ENCODE measurements at regions not wholly inside any gene's neighbourhood (a gene's known extent, or its start where the extent isn't known, plus 50 kb on each side); places are given as distances from the start of the nearest gene placed in this dataset.
"Not testable (repeated sequence)": the region's sequence is repeated elsewhere in the genome, so short reads cannot be mapped to it uniquely, and the experiment has no call there.

DNA sequence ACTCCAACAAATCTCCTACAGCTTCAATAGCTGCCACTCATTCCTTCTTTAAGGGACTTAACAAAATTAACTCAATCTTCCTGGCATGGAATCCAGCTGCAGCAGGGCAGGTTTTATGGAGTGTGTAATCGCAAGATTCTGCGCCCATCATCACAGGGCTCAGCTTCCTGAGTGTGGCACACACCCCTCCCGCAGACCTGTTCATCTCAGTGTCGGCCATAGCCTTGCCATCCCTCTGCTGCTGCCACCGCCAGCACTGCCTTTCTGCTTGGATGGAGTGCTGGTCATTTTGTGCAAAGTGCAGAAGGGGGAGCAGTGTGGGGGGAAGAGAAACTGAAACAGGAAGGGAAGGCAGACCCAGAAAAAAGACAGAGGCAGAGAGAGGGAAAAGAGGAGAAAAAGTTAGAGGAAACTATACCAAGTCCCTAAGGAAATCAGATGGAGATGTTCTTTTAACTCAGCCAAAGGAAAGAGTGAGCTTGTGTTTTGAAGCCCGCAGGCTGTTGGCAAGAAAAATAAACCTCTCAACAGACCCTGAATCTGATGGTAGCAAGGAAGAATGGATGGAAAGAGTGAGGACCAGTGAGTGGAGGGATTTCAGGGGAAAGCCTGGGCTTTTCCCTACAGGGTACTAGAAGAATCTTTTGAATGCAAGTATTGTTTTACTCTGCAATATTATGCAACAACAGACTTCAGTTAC, 324.2 kb downstream of the SEC16B start:
- H3K9ac ChIP-seq (ENCODE audit: low read depth in 1 of 2, low read length in 2 of 2): no peak overlapping the region
- WGBS: 84% methylated on average over 6 of the region's 6 CpGs
- H3K27me3 ChIP-seq (ENCODE audit: control insufficient read depth in 4 of 4, insufficient read depth in 4 of 4, low read length in 3 of 4): no peaks in the 10 kb centered on the region
- no peak overlapping the region for H3K27ac ChIP-seq (ENCODE audit: low read depth in 1 of 2, low read length in 2 of 2)
- peaks cover 3 to 42% (median 30%) of the 10 kb centered on the region in 4 donors for H3K4me1 ChIP-seq (ENCODE audit: control insufficient read depth in 4 of 4, insufficient read depth in 4 of 4, low read length in 3 of 4)
- no peak overlapping the region for H3K4me3 ChIP-seq (ENCODE audit: low read depth in 1 of 3, low read length in 3 of 3)
- no peaks in the 10 kb centered on the region for H3K36me3 ChIP-seq (ENCODE audit: control insufficient read depth in 4 of 4, insufficient read depth in 3 of 4, low read depth in 1 of 4, low read length in 3 of 4)
- TF ChIP-seq, protein P1, sequence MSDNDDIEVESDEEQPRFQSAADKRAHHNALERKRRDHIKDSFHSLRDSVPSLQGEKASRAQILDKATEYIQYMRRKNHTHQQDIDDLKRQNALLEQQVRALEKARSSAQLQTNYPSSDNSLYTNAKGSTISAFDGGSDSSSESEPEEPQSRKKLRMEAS (IDR thresholded peaks at IDR 0.05): no peak
- no peak for TF ChIP-seq JUND (IDR thresholded peaks at IDR 0.05)
- TF ChIP-seq, protein P2, sequence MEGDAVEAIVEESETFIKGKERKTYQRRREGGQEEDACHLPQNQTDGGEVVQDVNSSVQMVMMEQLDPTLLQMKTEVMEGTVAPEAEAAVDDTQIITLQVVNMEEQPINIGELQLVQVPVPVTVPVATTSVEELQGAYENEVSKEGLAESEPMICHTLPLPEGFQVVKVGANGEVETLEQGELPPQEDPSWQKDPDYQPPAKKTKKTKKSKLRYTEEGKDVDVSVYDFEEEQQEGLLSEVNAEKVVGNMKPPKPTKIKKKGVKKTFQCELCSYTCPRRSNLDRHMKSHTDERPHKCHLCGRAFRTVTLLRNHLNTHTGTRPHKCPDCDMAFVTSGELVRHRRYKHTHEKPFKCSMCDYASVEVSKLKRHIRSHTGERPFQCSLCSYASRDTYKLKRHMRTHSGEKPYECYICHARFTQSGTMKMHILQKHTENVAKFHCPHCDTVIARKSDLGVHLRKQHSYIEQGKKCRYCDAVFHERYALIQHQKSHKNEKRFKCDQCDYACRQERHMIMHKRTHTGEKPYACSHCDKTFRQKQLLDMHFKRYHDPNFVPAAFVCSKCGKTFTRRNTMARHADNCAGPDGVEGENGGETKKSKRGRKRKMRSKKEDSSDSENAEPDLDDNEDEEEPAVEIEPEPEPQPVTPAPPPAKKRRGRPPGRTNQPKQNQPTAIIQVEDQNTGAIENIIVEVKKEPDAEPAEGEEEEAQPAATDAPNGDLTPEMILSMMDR (IDR thresholded peaks at IDR 0.05; ENCODE audit: low read depth, low read length, missing input control): no peak
- no peak for TF ChIP-seq FOXA1 (IDR thresholded peaks at IDR 0.05)
- no peak for TF ChIP-seq NR2F2 (IDR thresholded peaks at IDR 0.05)
- no peak for TF ChIP-seq HNF4A (conservative IDR thresholded peaks at IDR 0.05)
- TF ChIP-seq FOXA2 (IDR thresholded peaks at IDR 0.05): no peak
- TF ChIP-seq SP1 (IDR thresholded peaks at IDR 0.05): no peak
- TF ChIP-seq YY1 (IDR thresholded peaks at IDR 0.05): no peak
- no peak for TF ChIP-seq RXRA (IDR thresholded peaks at IDR 0.05)
- no peak for DNase-seq (ENCODE audit: low spot score)
- no peaks in the 10 kb centered on the region for H3K9me3 ChIP-seq (ENCODE audit: control insufficient read depth in 4 of 4, low read length in 3 of 4)

DNA sequence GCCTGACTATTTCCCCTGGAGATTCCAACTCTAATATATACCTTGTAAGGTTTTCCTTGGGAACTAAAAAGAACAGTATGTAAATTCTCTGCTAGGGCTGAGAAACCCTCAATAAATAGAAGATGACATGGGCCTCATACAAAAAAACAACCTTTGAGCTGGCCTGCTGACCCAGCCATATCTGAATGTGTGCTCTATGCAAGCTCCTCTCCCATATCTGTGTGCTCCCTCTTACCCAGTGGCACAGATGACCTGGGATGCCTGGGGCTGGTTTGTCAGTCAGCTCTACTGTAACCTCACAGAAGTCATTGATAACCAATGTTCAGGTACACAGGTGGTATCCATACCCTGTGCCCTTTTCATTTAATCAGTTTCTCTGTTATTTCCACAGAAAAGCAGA, 329.2 kb downstream of the SEC16B start:
- DNase-seq (ENCODE audit: low spot score): no peak
- H3K36me3 ChIP-seq (ENCODE audit: control insufficient read depth in 4 of 4, insufficient read depth in 3 of 4, low read depth in 1 of 4, low read length in 3 of 4): no peaks in the 10 kb centered on the region
- no peak overlapping the region for H3K27ac ChIP-seq (ENCODE audit: low read depth in 1 of 2, low read length in 2 of 2)
- no peaks in the 10 kb centered on the region for H3K9me3 ChIP-seq (ENCODE audit: control insufficient read depth in 4 of 4, low read length in 3 of 4)
- no peak overlapping the region for H3K9ac ChIP-seq (ENCODE audit: low read depth in 1 of 2, low read length in 2 of 2)
- no peaks in the 10 kb centered on the region for H3K27me3 ChIP-seq (ENCODE audit: control insufficient read depth in 4 of 4, insufficient read depth in 4 of 4, low read length in 3 of 4)
- H3K4me3 ChIP-seq (ENCODE audit: low read depth in 1 of 3, low read length in 3 of 3): no peak overlapping the region
- TF ChIP-seq HNF4A (conservative IDR thresholded peaks at IDR 0.05) (peak in 1 of 2 donors; percentile 20), EGR1 (IDR thresholded peaks at IDR 0.05; ENCODE audit: low read depth in 2 of 2) (no peak)
- no peaks in the 10 kb centered on the region for H3K4me1 ChIP-seq (ENCODE audit: control insufficient read depth in 4 of 4, insufficient read depth in 4 of 4, low read length in 3 of 4)

- not testable (repeated sequence) for H3K36me3 ChIP-seq (ENCODE audit: control insufficient read depth in 4 of 4, insufficient read depth in 3 of 4, low read depth in 1 of 4, low read length in 3 of 4); H3K27me3 ChIP-seq (ENCODE audit: control insufficient read depth in 4 of 4, insufficient read depth in 4 of 4, low read length in 3 of 4); H3K27ac ChIP-seq (ENCODE audit: low read depth in 1 of 2, low read length in 2 of 2); H3K9ac ChIP-seq (ENCODE audit: low read depth in 1 of 2, low read length in 2 of 2); H3K9me3 ChIP-seq (ENCODE audit: control insufficient read depth in 4 of 4, low read length in 3 of 4); DNase-seq (ENCODE audit: low spot score); H3K4me3 ChIP-seq (ENCODE audit: low read depth in 1 of 3, low read length in 3 of 3); H3K4me1 ChIP-seq (ENCODE audit: control insufficient read depth in 4 of 4, insufficient read depth in 4 of 4, low read length in 3 of 4)
- WGBS: 83% methylated on average over 13 of the region's 15 CpGs
Observed at GRCh38 chr1:177634151-177634550, 335.7 kb downstream of the SEC16B start.

DNA sequence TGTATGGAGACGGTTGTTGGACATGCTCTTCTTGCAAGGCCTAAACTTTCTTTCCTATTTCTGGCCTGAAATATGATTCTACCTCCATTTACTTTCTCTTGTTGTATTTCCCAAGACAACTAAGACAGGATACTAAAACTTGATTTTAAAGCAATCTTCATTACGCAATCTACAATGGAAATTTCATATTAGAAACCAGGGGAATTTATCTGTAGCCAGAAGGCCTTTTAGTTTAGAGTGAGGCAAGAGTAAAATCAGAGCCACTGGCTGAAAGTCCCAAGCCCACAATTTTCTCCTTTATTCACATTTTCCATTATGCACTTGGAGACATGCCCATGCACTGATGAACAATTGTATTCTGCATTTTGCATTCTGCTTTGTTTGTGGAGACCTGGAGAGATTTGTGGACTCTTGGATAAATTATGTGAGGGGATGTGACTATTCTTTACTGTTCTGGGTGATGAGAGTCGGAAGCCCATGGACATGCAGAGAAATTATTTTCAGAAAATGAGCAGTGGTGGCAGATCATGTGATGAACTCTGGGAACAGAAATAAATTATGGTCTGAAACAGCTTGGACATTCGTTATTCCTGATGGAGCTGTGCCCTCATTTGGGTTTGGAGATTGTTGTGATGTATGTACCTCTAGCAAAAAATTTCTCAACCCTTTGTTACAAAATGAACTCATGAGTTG, 336.8 kb downstream of the SEC16B start:
- Histone ChIP-seq H3K36me3 (ENCODE audit: control insufficient read depth in 4 of 4, insufficient read depth in 3 of 4, low read depth in 1 of 4, low read length in 3 of 4) (no peaks in the 10 kb centered on the region), H3K9ac (ENCODE audit: low read depth in 1 of 2, low read length in 2 of 2) (no peak overlapping the region), H3K4me1 (ENCODE audit: control insufficient read depth in 4 of 4, insufficient read depth in 4 of 4, low read length in 3 of 4) (no peaks in the 10 kb centered on the region), H3K4me3 (ENCODE audit: low read depth in 1 of 3, low read length in 3 of 3) (no peak overlapping the region), H3K27me3 (ENCODE audit: control insufficient read depth in 4 of 4, insufficient read depth in 4 of 4, low read length in 3 of 4) (no peaks in the 10 kb centered on the region), H3K27ac (ENCODE audit: low read depth in 1 of 2, low read length in 2 of 2) (no peak overlapping the region), H3K9me3 (ENCODE audit: control insufficient read depth in 4 of 4, low read length in 3 of 4) (no peaks in the 10 kb centered on the region)
- WGBS: 69% methylated on average over 4 of the region's 4 CpGs
- no peak for DNase-seq (ENCODE audit: low spot score)
- TF ChIP-seq HNF4A (conservative IDR thresholded peaks at IDR 0.05): peak in 1 of 2 donors; percentile 17
- peak in 1 of 2 donors; percentile 22 for TF ChIP-seq RAD21 (IDR thresholded peaks at IDR 0.05)
- TF ChIP-seq, protein P1 (IDR thresholded peaks at IDR 0.05): no peak
